Neural cell (in vitro differentiated cells): ENCODE measurements at regions not wholly inside any gene's neighbourhood (a gene's known extent, or its start where the extent isn't known, plus 50 kb on each side); places are given as distances from the start of the nearest gene placed in this dataset.

Experiments
- CTCF ChIP-seq: fragments of 450-650 bp; IDR thresholded peaks from 2 replicates; pipeline ENCODE4 v1.5.1; 2014; ENCODE audit warnings: antibody characterized with exemption, mild to moderate bottlenecking, moderate library complexity; ENCODE audit not compliant: poor library complexity, severe bottlenecking
- EZH2 ChIP-seq: fragments of 200-600, 300-800 bp; shearing (Covaris generic), sonication (generic); IDR thresholded peaks from 2 replicates; pipeline ENCODE4 v1.6.1; 2014; ENCODE audit warnings: antibody characterized with exemption, low read length, borderline replicate concordance, mild to moderate bottlenecking; ENCODE audit not compliant: insufficient read depth, poor library complexity, severe bottlenecking
- MXI1 ChIP-seq: fragments of 450-650 bp; conservative IDR thresholded peaks from 2 replicates; pipeline ENCODE4 v1.6.1; 2014; ENCODE audit warnings: antibody characterized with exemption, mild to moderate bottlenecking; ENCODE audit not compliant: poor library complexity, severe bottlenecking
- POLR2AphosphoS5 ChIP-seq: IDR thresholded peaks from 2 replicates; pipeline ENCODE4 v1.6.1; 2012
- REST ChIP-seq: IDR thresholded peaks from 2 replicates; pipeline ENCODE4 v1.6.1; 2012; ENCODE audit warnings: borderline replicate concordance

- TF ChIP-seq CTCF, result no peak
- TF ChIP-seq POLR2AphosphoS5, result no peak
- no peak for TF ChIP-seq REST
- no peak for TF ChIP-seq EZH2
- TF ChIP-seq MXI1, result no peak
Observed at GRCh38 chr1:43059640-43060574, 101.2 kb upstream of the SLC2A1 start.
